MM.1S (cell line): ENCODE measurements at regions not wholly inside any gene's neighbourhood (a gene's known extent, or its start where the extent isn't known, plus 50 kb on each side); places are given as distances from the start of the nearest gene placed in this dataset.
"Not testable (repeated sequence)": the region's sequence is repeated elsewhere in the genome, so short reads cannot be mapped to it uniquely, and the experiment has no call there.

ENCODE experiments used
- EZH2 ChIP-seq: fragments of 300-600 bp; sonication (generic); optimal IDR thresholded peaks from 2 replicates; pipeline ENCODE3; 2017; ENCODE audit warnings: low read depth, mild to moderate bottlenecking, antibody characterized with exemption, low read length, mixed read lengths
- TF ChIP-seq, protein P1 (sequence below): fragments of 300-600 bp; sonication (generic); IDR thresholded peaks from 2 replicates; pipeline ENCODE4 v1.5.1; 2016; ENCODE audit warnings: antibody characterized with exemption, low read length, mixed read lengths

- not testable (repeated sequence) for TF ChIP-seq EZH2
- TF ChIP-seq, protein P1, sequence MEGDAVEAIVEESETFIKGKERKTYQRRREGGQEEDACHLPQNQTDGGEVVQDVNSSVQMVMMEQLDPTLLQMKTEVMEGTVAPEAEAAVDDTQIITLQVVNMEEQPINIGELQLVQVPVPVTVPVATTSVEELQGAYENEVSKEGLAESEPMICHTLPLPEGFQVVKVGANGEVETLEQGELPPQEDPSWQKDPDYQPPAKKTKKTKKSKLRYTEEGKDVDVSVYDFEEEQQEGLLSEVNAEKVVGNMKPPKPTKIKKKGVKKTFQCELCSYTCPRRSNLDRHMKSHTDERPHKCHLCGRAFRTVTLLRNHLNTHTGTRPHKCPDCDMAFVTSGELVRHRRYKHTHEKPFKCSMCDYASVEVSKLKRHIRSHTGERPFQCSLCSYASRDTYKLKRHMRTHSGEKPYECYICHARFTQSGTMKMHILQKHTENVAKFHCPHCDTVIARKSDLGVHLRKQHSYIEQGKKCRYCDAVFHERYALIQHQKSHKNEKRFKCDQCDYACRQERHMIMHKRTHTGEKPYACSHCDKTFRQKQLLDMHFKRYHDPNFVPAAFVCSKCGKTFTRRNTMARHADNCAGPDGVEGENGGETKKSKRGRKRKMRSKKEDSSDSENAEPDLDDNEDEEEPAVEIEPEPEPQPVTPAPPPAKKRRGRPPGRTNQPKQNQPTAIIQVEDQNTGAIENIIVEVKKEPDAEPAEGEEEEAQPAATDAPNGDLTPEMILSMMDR = not testable (repeated sequence)
Measured at GRCh38 chr5:148889936-148890335, 63.5 kb downstream of the ADRB2 start.
